GM18868 (cell line): ENCODE measurements at regions not wholly inside any gene's neighbourhood (a gene's known extent, or its start where the extent isn't known, plus 50 kb on each side); places are given as distances from the start of the nearest gene placed in this dataset.

ENCODE experiments used
- ATAC-seq: cut with Tn5 transposase; IDR thresholded peaks from one replicate; pipeline ENCODE4 v1.9.1; 2021; ENCODE audit warnings: mild to moderate bottlenecking, moderate library complexity; ENCODE audit not compliant: unreplicated experiment

DNA sequence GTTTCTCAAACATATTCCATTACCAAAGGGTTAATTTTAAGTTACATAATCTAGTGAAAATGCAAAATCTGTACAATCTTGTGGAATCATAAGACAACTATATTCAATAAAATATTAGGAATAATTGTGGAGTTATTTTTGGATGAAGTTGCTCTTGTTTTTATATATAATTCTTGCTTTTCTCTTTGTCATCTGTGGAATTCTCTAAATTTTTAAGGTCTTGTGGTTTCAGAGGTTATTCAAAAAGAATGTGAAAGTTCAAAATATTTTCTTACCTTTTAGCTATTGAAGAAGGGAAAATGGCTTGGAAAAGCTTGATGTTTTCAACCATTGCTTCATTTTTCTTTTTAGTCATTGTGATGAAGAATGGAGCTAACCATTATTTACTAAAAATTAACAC, 552.1 kb downstream of the TFEC start:
- no peak for ATAC-seq

DNA sequence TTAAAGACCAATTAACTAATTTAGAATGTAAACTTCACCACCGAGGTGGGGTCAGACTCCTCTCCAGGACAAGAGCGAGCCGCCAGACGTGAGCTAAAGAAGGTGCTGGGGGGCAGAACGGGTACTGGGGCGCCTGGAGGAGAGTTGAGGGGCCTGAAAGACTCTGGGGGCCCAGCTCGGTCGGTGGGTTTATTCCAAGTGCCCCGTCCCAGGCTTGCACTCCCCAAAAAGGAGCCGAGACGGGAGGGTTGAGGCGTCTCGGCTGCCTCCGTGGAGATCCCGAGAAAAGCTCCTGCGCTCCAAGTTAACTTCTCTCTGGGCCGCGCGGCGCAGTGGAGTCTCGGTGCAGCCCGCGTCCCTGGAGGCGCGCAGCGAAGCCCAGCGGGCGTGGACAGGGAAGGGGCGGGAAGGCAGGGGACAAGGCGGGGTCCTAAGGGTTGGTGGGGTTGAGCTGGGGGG, 553.3 kb downstream of the TFEC start:
- ATAC-seq = no peak

DNA sequence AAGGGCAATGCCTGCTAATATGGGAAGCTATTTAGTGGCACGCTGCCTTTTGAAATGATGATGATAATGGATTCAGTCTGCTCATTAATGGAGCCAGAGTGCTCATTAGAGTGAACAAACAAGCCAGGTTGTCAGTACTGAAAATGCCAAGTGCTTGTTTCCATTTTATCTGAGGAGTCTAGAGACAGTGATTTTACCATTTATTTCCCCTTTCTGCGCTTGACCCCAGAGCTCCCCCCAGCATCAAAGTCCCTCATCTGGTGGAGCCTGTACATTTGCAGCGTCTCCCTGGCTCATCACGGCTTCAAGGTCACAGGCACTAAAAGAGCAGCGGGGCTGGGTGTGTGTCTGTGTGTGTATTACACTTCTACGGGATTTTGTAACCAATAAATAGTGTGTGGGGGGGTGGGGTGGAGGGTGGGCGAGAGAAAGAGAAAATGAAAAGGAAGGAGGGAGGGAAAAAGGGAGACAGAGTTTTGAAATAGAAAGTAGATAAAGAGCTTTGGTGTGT, 553.8 kb downstream of the TFEC start:
- no peak for ATAC-seq

DNA sequence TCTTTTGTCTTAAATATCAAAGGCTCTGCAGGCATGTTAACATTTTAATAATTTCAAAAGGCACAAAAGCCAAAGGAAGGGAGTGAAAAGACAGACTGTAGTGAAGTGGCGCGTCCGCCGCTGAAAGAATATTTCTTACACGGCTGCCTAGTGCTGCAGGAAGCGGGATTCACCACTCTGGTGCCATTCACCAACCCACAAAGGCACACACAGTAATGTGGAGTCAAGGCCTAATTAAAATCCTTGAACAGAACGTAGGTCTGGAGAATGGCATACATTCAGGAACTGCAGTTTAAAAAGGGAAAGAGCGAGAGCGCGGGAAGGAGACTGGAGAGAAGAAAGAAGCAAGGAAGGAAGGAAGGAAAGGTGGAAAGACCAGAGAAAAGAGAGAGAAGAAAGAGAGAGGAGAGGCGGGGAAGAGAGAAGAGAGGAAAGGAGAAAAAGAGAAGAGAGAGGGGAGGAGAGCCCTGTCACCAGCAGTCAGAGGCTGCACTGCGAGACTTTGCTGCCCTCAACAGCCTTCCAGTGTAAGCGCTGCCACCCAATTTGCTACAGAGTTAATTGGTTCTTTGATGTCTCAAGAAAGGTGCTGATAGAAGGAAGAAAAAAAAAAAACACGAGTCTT, 554.0 kb downstream of the MDFIC start:
- ATAC-seq = peak; percentile 39

DNA sequence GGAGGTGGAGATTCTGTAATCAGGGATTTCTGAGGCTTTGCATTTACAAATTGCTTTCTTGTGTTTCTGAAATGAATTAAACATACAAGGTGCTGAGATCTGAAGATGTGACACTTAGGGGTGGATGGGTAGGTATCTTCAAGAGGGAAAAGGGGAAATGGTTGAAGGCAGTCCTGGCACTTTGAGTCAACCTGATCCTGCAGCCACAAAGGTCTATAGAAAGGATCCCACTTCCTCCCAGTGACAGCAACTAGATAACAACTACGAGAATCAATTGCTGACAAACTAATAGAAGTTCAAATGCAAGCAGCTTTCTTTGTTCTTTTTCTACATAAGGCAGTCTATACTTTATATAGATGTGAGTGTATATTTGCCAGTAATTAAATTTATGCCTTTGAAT, 553.3 kb downstream of the MDFIC start:
- no peak for ATAC-seq

DNA sequence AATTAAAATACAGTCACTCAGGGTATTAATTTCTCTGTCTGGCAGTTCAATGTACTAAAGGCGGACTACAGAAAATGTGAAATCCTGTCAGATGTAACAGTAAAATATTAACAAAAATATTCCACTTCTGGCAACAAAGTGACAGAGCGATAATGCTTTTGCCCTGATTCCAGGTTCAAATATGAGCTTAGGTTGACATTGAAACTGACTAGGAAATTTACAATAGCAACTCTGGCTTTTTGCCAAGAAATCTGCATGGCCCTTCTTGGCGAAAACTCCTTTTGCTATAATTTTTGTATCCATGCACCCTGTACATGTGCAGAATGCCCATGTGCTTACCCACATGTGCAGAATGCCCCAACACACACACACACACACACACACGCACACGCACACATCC, 552.2 kb downstream of the MDFIC start:
- ATAC-seq = no peak

DNA sequence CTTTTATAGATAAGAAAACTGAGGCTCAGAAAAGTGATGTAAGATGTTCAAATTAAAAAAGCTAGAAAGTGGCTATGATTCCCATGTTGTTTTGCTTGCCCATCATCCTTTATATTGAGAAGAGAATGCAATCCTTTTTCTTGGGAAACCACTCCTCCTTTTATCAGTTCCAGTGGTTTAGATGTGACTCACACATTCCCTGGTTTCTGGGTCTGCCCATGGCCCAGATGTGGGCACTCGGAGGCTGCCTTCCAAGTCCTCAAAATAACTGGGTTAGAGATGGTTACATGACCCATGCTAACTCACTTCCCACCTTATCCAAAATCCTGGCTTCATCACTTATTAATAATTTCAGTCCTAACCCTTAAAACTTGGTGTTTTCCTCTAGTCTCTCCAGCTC, 550.0 kb downstream of the MDFIC start:
- no peak for ATAC-seq

DNA sequence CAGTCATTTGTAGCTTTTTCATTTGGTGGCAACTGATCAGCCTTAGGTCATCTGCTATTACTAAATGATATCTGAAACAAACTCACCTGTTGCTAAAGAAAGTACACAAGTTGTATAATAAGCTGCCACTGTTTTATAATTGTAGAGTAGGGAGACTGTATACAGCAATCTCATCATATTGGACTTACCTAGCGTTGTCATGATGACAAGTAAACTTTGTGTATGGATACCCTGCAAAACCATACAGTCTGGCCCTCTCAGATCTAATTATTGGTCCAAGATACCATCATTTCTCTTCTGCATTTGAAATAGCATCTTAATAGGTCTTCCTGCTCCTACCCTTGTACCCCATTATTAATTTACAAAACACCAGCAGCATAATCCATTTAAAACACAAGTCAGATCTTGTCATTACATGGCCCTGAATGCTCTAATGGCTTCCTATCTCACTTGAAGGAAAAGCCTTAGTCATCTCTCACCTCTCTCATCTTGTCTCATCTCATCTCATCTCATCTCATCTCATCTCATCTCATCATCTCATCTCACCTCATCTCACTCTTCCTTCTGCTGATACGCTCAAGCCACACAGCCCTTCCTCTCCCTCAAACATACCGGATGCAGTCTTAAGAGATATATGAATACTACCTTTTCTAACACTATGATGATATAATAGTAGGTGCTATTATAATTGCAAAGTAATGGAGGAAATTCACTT, 540.6 kb downstream of the MDFIC start:
- ATAC-seq = no peak

DNA sequence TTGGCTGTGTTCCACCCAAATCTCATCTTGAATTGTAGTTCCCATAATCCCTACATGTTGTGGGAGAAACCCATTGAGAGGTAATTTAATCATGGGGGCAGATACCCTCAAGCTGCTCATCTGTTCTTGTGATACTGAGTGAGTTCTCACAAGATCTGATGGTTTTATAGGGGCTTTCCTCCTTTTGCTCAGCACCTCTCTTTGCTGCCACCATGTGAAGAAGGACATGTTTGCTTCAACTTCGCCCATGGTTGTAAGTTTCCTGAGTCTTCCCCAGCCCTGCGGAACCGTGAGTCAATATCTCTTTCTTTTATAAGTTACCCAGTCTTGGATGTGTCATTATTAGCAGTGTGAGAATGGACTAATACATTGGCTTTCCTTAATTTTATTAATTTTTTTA, 527.8 kb downstream of the MDFIC start:
- ATAC-seq = peak; percentile 46

DNA sequence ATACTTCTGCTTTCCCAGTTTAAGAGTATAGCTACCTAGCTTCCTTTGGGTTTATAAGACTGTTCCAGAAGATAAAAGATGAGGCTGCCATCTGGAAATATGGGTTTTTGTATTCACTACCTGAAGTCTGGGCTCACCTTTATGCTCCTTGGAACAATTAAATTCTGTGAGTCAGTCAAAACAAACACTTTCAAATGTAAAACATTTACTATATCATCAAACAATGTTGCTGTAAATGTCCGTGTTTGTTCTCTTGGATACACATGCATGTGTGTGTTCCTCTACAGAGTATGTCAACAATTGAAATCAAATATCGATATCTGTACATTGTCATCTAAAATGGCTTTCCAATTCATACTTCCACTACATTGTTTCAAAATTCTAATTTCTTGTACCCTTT, 525.6 kb downstream of the MDFIC start:
- ATAC-seq = no peak

DNA sequence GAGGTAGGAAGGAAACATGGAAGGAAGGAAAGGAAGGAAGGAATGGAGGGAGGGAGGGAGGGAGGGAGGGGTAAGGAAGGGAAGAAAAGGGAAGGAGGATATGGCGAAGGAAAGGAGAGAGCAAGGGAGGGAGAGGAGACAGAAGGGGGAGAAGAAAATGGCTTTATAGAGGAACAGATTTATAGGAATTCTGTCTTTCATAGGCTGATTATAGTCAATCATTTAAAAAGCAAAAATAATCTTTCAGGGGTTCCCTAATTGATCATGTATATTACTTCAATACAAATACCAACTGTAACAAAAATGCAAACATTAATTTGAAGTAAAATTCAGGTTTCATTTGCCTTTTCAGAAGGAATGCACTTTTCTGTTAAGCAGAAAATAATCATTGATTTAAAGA, 519.1 kb downstream of the MDFIC start:
- no peak for ATAC-seq

DNA sequence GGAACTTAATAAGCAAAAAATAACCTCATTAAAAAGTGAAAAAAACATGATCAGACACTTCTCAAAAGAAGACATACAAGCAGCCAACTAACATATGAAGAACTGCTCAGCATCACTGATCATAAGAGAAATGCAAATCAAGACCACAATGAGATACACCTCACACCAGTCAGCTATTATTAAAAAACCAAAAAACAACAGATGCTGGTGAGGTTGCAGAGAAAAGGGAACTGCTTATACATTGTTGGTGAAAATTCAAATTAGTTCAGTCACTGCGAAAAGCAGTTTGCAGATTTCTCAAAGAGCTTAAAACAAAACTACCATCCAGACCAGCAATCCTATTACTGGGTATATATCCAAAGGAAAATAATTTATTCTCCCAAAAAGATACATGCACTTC, 513.3 kb downstream of the MDFIC start:
- ATAC-seq = peak; percentile 78

DNA sequence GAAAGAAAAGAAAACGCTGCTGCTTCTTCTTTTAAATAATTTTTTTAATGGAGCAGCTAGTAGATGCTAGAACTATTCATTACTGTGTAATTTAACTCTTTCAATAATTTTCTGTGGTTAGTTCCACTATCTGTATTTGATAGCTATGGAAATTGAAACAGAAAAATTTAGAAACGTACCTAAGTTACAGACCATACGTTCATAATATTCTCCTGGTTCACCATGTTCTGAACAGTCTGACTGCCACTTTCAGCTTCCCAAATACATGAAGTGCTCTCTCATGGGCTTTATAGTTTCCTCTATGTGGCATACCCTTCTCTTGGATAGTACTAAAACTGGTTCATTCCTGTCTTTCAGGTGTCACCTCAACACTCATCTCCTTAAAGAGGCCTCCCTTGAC, 508.0 kb downstream of the MDFIC start:
- ATAC-seq = no peak

DNA sequence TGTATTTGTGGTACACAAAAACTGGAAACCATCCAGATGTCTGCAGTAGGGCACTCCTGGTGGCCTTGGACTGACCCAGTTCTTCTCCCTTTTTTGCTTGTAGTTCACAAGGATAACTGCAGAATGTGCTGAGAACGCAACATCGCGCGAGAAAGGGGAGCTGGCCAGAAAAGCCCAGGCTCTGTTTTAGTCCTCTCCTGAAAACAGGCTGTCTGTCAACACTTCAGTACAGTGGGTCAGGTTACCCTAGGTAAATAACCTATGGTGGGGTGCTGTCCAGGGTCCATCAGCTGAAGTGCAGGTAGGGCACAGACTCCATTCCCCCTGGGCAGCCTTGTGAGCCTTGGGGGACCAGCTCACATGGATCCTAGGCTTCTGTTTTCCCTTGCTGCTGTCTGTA, 495.8 kb downstream of the MDFIC start:
- ATAC-seq = no peak

DNA sequence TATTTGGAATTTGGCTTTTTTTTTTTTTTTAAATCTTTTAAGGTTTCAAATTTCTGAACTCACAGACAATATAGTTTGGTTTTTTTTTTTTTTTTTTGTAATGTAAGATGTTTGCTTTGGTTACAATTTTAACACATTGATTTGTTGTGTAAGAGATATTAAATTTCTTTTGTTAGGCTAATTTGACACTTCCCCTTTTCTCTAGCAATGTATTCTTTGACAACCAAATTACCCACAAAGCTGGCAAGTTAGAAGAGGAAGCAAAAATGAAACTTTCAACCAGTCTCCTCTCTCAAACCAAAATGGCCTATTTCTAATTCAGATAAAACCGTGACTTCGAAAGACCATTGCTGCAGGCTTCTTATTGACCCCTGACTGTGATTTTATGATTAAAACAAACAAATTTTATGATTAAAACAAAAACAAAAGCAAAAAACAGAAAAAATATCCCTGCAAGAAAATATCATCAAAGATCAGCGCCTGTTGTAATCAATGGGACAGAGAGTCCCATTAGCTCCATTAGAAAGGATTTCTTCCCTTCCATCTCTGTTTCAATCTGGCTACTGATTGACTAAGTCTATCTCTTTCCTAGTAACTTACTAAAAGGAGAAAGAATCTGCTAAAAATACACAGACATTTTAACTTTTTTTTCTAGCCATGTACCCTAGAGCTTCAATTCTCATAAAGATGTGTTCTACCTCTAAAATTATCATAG, 489.2 kb downstream of the MDFIC start:
- ATAC-seq = peak; percentile 97

DNA sequence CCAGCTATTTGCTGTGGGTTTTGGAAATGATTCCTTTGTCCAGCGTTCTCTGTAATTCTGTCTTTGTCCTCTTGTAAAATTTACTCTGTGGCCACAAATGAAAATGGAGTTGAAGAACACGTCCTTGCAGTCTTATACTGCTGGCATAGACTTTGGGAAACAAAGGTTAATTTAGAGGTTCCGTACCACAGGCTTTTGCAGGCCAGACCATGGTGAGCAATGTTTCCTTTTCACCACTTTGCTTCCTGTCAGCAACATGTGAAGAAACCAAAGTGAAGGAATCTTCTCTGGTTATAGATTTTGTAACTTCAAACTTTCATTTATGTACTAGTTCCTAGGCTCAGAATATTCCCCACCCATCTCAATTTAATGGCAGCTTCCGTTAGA, 488.5 kb downstream of the MDFIC start:
- ATAC-seq = peak; percentile 9

DNA sequence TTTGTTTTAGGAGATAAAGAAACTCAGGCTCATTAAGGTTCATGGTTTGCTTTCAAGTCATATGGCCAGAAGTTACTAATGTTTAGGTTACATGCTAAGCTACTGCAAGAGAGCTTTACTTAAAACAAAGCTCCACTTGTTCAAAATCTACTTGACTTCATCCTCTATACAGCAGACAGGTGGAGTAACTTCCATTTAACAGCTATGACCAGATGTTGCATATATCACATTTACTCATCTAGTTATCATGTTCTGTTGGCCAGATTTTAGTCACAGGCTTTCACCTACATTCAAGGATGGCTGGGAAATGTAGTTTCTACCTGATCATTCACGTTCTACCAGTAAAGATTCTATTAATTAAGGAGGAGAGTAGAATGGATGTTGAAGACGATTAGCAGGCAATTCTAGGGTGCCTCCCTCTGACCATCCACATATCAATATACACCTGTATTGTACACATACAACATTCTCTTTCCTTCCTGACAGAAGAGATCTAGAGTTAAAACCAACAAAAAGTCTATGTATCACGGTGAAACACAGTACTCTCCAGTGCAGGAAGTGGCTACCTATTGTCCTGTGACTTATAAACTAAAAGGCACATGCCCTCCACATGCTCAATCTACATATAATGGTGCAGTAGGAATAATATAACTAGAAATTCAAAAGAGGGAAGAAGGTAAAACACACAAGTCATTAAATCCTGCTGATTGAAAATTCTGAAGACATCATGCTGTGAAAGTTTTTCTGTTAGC, 488.0 kb downstream of the MDFIC start:
- no peak for ATAC-seq

DNA sequence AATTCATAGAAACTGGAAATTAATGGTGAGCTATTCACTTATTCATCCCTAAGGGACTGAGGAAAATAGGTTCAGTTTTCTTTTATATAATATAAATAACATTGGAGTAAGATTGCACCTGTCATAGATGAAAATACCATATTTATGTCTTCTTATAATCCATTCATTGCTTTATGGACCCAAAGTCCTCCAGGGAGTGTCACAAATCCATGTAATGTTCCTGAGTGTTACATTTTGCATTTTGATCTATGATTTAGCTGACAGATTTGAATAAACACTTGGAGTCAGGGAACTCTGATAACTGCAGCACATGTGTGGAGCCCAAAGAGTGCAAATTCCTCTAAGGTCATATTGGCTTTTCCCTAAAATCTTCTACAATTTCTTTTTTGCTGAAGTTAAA, 484.3 kb downstream of the MDFIC start:
- no peak for ATAC-seq

DNA sequence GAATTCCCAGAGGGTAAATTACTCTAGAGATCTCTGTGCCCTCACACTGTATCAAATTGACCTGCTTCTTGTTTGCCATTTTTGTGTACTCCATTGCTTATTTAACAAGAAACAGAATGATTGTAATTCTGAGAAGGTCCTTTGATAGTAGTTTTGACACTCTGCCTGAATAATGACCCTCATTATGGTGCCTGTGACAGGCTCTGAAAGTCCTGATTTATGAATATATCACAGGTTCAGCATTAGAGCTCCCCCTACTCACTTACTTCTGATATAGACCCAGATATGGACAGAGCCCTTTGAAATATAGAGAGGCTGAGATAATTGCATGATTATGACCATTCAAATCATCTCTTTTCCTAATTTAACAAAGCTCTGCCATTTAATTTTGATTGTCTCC, 465.2 kb downstream of the MDFIC start:
- no peak for ATAC-seq

DNA sequence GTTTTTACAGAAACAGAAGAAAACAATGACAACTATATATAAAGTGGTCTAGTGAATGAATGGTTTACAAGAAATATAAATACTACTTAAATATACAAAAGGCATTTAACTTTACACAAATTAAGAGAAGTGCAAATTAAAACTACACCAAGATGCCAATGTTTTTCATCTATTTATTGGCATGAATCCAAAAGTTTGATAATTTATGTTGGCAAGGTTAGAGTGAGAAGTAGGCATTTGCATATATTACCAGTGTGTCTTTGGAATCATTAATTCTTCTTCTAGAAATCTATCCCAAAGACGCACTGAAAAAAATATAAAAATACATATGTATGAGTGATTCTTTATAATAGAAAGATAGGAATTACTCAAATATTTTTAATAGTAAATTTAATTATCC, 457.4 kb downstream of the MDFIC start:
- ATAC-seq = no peak

DNA sequence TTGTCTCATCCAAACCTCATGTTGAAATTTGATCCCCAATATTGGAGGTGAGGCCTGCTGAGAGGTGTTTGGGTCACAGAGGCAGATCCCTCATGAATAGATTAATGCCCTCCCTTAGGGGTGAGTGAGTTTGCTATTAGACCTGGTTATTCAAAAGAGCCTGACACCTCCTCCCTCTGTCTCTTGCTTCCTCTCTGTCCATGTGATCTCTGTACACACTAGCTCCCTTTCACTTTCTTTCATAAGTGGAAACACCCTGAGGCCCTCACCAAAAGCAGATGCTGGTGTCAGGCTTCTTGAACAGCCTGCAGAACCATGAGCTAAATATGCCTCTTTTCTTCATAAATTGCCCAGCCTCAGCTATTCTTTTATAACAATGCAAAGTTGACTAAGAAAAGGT, 447.1 kb downstream of the MDFIC start:
- peak; percentile 73 for ATAC-seq
